ENCODE measurements at regions not wholly inside any gene's neighbourhood (a gene's known extent, or its start where the extent isn't known, plus 50 kb on each side); places are given as distances from the start of the nearest gene placed in this dataset.

GRCh38 chr7:49624611-49625010 lies 148.8 kb upstream of the VWC2 start:
- TF ChIP-seq CTCF (IDR thresholded peaks at IDR 0.05) (no peak), POLR2A (IDR thresholded peaks at IDR 0.05) (no peak)

All from heart left ventricle (tissue), 13 donors.